GM23338 (cell line): ENCODE measurements at regions not wholly inside any gene's neighbourhood (a gene's known extent, or its start where the extent isn't known, plus 50 kb on each side); places are given as distances from the start of the nearest gene placed in this dataset.

Experiments
- ATAC-seq: fragments of 200-7000 bp; cut with Tn5 transposase; 3 replicates; pipeline ENCODE4 v1.9.1; 2020
- DNase-seq: peaks from one replicate; pipeline ENCODE4 v3.0.0-alpha.2; 2015; ENCODE audit warnings: low spot score
- H2AFZ ChIP-seq: fragments of 200-600 bp; sonication (generic); 2 replicates; pipeline ENCODE4 v1.8.0; 2016; ENCODE audit warnings: antibody characterized with exemption, mild to moderate bottlenecking, moderate library complexity
- H3F3A ChIP-seq: fragments of 200-600 bp; sonication (generic); replicated peaks from 2 replicates; pipeline ENCODE4 v1.8.0; 2017; ENCODE audit warnings: antibody characterized with exemption, mixed run types, low read depth
- H3K27ac ChIP-seq: fragments of 200-600 bp; sonication (generic); 2 replicates; pipeline ENCODE4 v1.6.1; 2016; ENCODE audit warnings: low read depth
- H3K27me3 ChIP-seq: fragments of 200-600 bp; sonication (generic); 2 replicates; pipeline ENCODE4 v1.8.0; 2016; ENCODE audit warnings: mild to moderate bottlenecking, mixed run types, moderate library complexity; ENCODE audit not compliant: insufficient read depth
- H3K36me3 ChIP-seq: fragments of 200-600 bp; sonication (generic); 2 replicates; pipeline ENCODE4 v1.8.0; 2016; ENCODE audit warnings: mild to moderate bottlenecking; ENCODE audit not compliant: insufficient read depth
- H3K4me1 ChIP-seq: fragments of 200-600 bp; sonication (generic); 2 replicates; pipeline ENCODE4 v1.8.0; 2016; ENCODE audit warnings: mild to moderate bottlenecking, moderate library complexity; ENCODE audit not compliant: insufficient read depth
- H3K4me2 ChIP-seq: fragments of 200-600 bp; sonication (generic); 2 replicates; pipeline ENCODE4 v1.7.1; 2017; ENCODE audit warnings: mixed run types
- H3K4me3 ChIP-seq: fragments of 200-600 bp; sonication (generic); 2 replicates; pipeline ENCODE4 v1.6.1; 2016; ENCODE audit warnings: mixed run types
- H3K79me2 ChIP-seq: fragments of 200-600 bp; sonication (generic); replicated peaks from 2 replicates; pipeline ENCODE4 v1.8.0; 2017; ENCODE audit warnings: mild to moderate bottlenecking; ENCODE audit not compliant: insufficient read depth
- H3K9me2 ChIP-seq: fragments of 200-600 bp; sonication (generic); 2 replicates; pipeline ENCODE4 v1.8.0; 2017; ENCODE audit not compliant: insufficient read depth
- H4K20me1 ChIP-seq: fragments of 200-600 bp; sonication (generic); replicated peaks from 2 replicates; pipeline ENCODE4 v1.8.0; 2017; ENCODE audit warnings: mild to moderate bottlenecking; ENCODE audit not compliant: insufficient read depth
- H3K27ac Mint-ChIP-seq: 2 replicates; pipeline ENCODE4 v1.8.0; 2020; ENCODE audit warnings: inconsistent platforms, mild to moderate bottlenecking, moderate library complexity, mixed read lengths
- H3K27me3 Mint-ChIP-seq: 3 replicates; pipeline ENCODE4 v1.8.0; 2022; ENCODE audit warnings: low read depth, mild to moderate bottlenecking, moderate library complexity, mixed read lengths, inconsistent platforms; ENCODE audit not compliant: insufficient read depth, poor library complexity
- H3K36me3 Mint-ChIP-seq: 3 replicates; pipeline ENCODE4 v1.8.0; 2021; ENCODE audit warnings: low read depth, mild to moderate bottlenecking, inconsistent platforms, moderate library complexity, mixed read lengths
- H3K4me1 Mint-ChIP-seq: 3 replicates; pipeline ENCODE4 v1.8.0; 2020; ENCODE audit warnings: mild to moderate bottlenecking, inconsistent platforms, mixed read lengths
- H3K4me3 Mint-ChIP-seq: 3 replicates; pipeline ENCODE4 v1.8.0; 2021; ENCODE audit warnings: moderate library complexity, mild to moderate bottlenecking, inconsistent platforms, mixed read lengths
- H3K9me3 Mint-ChIP-seq: 3 replicates; pipeline ENCODE4 v1.8.0; 2020; ENCODE audit warnings: moderate library complexity, mild to moderate bottlenecking, inconsistent platforms, mixed read lengths
- CREB1 ChIP-seq: fragments of 250-450 bp; sonication (Bioruptor Pico); IDR thresholded peaks from 2 replicates; pipeline ENCODE4 v1.5.0; 2020; ENCODE audit warnings: low read depth, mild to moderate bottlenecking, moderate library complexity
- CTCF ChIP-seq, 2 experiments: fragments of 200-600 bp in 1 of 2; sonication (generic) in 1 of 2; conservative IDR thresholded peaks; 2 replicates each; pipeline versions ENCODE4 v1.5.1 to v1.6.1; 2016 to 2017; ENCODE audit warnings: antibody characterized with exemption in 2 of 2, low read depth in 2 of 2, mild to moderate bottlenecking in 2 of 2, moderate library complexity in 1 of 2
- EZH2 ChIP-seq: fragments of 200-600 bp; sonication (generic); IDR thresholded peaks from one replicate; pipeline ENCODE4 v1.8.0; 2017; ENCODE audit warnings: antibody characterized with exemption, mild to moderate bottlenecking, low read depth; ENCODE audit not compliant: unreplicated experiment
- EZH2phosphoT487 ChIP-seq: fragments of 200-600 bp; sonication (generic); IDR thresholded peaks from one replicate; pipeline ENCODE4 v1.8.1; 2018; ENCODE audit warnings: antibody characterized with exemption; ENCODE audit not compliant: unreplicated experiment
- JUNB ChIP-seq: IDR thresholded peaks from one replicate; pipeline ENCODE4 v1.6.1; 2016; ENCODE audit warnings: antibody characterized with exemption; ENCODE audit not compliant: unreplicated experiment
- NANOG ChIP-seq: IDR thresholded peaks from 2 replicates; pipeline ENCODE4 v1.6.1; 2016; ENCODE audit warnings: antibody characterized with exemption, borderline replicate concordance
- POLR2AphosphoS5 ChIP-seq: IDR thresholded peaks from 2 replicates; pipeline ENCODE4 v1.6.1; 2016; ENCODE audit warnings: antibody characterized with exemption, low read depth
- REST ChIP-seq: IDR thresholded peaks from one replicate; pipeline ENCODE4 v1.6.1; 2018; ENCODE audit warnings: antibody characterized with exemption; ENCODE audit not compliant: unreplicated experiment
- STAT1 ChIP-seq: IDR thresholded peaks from one replicate; pipeline ENCODE4 v1.6.1; 2016; ENCODE audit warnings: antibody characterized with exemption; ENCODE audit not compliant: unreplicated experiment
- ZNF114 ChIP-seq: fragments of 250-450 bp; sonication (Bioruptor Pico); IDR thresholded peaks from 2 replicates; pipeline ENCODE4 v1.5.0; 2020; ENCODE audit warnings: mild to moderate bottlenecking, moderate library complexity
- ZNF331 ChIP-seq: fragments of 250-450 bp; sonication (Bioruptor Pico); IDR thresholded peaks from 2 replicates; pipeline ENCODE4 v1.5.0; 2020; ENCODE audit warnings: low read depth, mild to moderate bottlenecking, moderate library complexity
- TF ChIP-seq, protein P1 (sequence below): fragments of 250-450 bp; sonication (Bioruptor Pico); IDR thresholded peaks from 2 replicates; pipeline ENCODE4 v1.5.0; 2020; ENCODE audit warnings: mild to moderate bottlenecking, moderate library complexity
- TF ChIP-seq, protein P2 (sequence below): IDR thresholded peaks from 2 replicates; pipeline ENCODE4 v1.6.1; 2016; ENCODE audit warnings: antibody characterized with exemption

GRCh38 chr3:177318559-177318958, 121.3 kb upstream of the TBL1XR1 start (continued):
- TF ChIP-seq POLR2AphosphoS5 (no peak), STAT1 (no peak), ZNF331 (CRISPR knock-in tag) (no peak)

DNA sequence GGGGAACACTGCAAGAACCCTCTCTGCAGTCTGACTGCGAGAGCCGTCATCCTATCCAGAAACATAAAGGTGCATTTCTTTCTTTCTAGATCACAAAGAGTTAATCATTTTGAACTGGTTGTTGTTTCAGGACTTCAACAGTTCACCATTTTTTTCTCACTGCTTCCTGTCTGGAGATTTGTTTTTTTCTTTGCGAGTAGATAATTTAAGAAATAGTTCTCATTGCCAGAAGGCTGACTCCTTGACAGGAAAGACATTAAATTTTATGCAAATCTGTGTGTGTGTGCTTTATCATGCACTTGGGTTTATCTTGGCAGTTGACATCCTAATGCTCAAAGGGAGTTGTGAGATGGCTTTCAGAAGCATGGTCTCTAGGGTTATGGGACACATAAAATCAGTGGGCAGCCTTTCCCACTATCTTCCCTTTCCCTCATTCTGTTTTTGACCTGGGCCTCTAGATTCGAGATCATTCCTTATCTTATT, 123.5 kb upstream of the TBL1XR1 start:
- no peak overlapping the region for H3K4me3 ChIP-seq
- H3K9me3 Mint-ChIP-seq, result peaks cover 8% of the 10 kb centered on the region; the same call in 2 of the 3 replicates
- H3K27ac Mint-ChIP-seq, result no peak overlapping the region
- no peak overlapping the region for H3K27ac ChIP-seq
- H2AFZ ChIP-seq, result no peak overlapping the region
- no peaks in the 10 kb centered on the region for H4K20me1 ChIP-seq
- no peak overlapping the region for H3K4me2 ChIP-seq
- H3K36me3 Mint-ChIP-seq, result no peaks in the 10 kb centered on the region; the same call in 2 of the 3 replicates
- no peaks in the 10 kb centered on the region for H3K79me2 ChIP-seq
- no peaks in the 10 kb centered on the region for H3K36me3 ChIP-seq
- no peak overlapping the region for H3K4me3 Mint-ChIP-seq
- H3K4me1 ChIP-seq, result no peaks in the 10 kb centered on the region
- H3F3A ChIP-seq, result no peaks in the 10 kb centered on the region
- H3K27me3 Mint-ChIP-seq, result no peaks in the 10 kb centered on the region
- ATAC-seq (no peak), DNase-seq (no peak)
- H3K9me2 ChIP-seq, result no peaks in the 10 kb centered on the region
- no peaks in the 10 kb centered on the region for H3K27me3 ChIP-seq
- H3K4me1 Mint-ChIP-seq, result 0 out of 3 replicates have a peak, but pooled peaks cover 3% of the 10 kb centered on the region
- no peak for TF ChIP-seq POLR2AphosphoS5
- TF ChIP-seq EZH2phosphoT487, result no peak
- no peak for TF ChIP-seq JUNB
- no peak for TF ChIP-seq CTCF (conservative IDR thresholded peaks at IDR 0.05; ENCODE audit: low read depth in 2 of 2)
- no peak for TF ChIP-seq ZNF331 (CRISPR knock-in tag)
- no peak for TF ChIP-seq EZH2
- no peak for TF ChIP-seq ZNF114 (CRISPR knock-in tag)
- TF ChIP-seq, protein P1, sequence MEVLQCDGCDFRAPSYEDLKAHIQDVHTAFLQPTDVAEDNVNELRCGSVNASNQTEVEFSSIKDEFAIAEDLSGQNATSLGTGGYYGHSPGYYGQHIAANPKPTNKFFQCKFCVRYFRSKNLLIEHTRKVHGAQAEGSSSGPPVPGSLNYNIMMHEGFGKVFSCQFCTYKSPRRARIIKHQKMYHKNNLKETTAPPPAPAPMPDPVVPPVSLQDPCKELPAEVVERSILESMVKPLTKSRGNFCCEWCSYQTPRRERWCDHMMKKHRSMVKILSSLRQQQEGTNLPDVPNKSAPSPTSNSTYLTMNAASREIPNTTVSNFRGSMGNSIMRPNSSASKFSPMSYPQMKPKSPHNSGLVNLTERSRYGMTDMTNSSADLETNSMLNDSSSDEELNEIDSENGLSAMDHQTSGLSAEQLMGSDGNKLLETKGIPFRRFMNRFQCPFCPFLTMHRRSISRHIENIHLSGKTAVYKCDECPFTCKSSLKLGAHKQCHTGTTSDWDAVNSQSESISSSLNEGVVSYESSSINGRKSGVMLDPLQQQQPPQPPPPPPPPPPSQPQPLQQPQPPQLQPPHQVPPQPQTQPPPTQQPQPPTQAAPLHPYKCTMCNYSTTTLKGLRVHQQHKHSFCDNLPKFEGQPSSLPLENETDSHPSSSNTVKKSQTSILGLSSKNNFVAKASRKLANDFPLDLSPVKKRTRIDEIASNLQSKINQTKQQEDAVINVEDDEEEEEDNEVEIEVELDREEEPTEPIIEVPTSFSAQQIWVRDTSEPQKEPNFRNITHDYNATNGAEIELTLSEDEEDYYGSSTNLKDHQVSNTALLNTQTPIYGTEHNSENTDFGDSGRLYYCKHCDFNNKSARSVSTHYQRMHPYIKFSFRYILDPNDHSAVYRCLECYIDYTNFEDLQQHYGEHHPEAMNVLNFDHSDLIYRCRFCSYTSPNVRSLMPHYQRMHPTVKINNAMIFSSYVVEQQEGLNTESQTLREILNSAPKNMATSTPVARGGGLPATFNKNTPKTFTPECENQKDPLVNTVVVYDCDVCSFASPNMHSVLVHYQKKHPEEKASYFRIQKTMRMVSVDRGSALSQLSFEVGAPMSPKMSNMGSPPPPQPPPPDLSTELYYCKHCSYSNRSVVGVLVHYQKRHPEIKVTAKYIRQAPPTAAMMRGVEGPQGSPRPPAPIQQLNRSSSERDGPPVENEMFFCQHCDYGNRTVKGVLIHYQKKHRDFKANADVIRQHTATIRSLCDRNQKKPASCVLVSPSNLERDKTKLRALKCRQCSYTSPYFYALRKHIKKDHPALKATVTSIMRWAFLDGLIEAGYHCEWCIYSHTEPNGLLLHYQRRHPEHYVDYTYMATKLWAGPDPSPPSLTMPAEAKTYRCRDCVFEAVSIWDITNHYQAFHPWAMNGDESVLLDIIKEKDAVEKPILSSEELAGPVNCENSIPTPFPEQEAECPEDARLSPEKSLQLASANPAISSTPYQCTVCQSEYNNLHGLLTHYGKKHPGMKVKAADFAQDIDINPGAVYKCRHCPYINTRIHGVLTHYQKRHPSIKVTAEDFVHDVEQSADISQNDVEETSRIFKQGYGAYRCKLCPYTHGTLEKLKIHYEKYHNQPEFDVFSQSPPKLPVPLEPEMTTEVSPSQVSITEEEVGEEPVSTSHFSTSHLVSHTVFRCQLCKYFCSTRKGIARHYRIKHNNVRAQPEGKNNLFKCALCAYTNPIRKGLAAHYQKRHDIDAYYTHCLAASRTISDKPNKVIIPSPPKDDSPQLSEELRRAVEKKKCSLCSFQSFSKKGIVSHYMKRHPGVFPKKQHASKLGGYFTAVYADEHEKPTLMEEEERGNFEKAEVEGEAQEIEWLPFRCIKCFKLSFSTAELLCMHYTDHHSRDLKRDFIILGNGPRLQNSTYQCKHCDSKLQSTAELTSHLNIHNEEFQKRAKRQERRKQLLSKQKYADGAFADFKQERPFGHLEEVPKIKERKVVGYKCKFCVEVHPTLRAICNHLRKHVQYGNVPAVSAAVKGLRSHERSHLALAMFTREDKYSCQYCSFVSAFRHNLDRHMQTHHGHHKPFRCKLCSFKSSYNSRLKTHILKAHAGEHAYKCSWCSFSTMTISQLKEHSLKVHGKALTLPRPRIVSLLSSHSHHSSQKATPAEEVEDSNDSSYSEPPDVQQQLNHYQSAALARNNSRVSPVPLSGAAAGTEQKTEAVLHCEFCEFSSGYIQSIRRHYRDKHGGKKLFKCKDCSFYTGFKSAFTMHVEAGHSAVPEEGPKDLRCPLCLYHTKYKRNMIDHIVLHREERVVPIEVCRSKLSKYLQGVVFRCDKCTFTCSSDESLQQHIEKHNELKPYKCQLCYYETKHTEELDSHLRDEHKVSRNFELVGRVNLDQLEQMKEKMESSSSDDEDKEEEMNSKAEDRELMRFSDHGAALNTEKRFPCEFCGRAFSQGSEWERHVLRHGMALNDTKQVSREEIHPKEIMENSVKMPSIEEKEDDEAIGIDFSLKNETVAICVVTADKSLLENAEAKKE, result no peak
- no peak for TF ChIP-seq REST
- TF ChIP-seq NANOG, result no peak
- no peak for TF ChIP-seq STAT1
- TF ChIP-seq, protein P2, sequence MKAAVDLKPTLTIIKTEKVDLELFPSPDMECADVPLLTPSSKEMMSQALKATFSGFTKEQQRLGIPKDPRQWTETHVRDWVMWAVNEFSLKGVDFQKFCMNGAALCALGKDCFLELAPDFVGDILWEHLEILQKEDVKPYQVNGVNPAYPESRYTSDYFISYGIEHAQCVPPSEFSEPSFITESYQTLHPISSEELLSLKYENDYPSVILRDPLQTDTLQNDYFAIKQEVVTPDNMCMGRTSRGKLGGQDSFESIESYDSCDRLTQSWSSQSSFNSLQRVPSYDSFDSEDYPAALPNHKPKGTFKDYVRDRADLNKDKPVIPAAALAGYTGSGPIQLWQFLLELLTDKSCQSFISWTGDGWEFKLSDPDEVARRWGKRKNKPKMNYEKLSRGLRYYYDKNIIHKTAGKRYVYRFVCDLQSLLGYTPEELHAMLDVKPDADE, result no peak
- no peak for TF ChIP-seq CREB1 (CRISPR knock-in tag)
